ENCODE measurements at regions not wholly inside any gene's neighbourhood (a gene's known extent, or its start where the extent isn't known, plus 50 kb on each side); places are given as distances from the start of the nearest gene placed in this dataset.
"Not testable (repeated sequence)": the region's sequence is repeated elsewhere in the genome, so short reads cannot be mapped to it uniquely, and the experiment has no call there.

DNA sequence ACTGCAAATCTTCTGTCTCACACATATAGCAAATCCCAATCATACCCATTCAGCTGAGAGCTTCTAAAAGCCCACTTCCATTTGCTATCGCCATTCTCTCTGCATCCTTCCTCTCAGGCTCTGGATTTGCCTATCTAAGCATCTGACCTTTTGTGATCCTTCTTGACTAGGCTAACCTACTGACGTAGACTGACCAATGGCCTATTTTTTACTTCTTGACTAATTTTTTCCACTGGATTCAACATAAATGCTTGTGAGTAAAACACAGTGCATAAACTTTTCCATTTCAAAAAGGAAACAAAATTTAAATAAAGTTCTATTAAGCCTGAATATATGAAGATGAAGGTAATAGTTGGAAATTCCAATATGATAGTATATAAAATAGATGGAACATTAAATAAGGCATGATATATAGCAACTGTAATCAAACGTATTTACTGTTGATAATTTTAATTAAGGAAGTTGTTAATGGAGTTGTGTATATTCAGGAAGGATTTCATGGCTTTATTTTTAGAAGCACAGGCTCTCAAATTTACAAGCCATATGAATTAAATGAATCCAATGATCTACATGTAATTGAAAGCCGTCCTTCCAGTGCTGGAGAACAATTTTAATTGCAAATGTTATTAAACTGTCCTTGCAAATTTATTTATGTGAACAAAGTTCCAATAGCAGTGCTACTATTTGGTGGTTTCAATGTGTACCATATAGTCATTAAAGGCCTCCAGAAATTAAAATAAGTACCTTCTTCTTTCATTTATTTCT, 918.4 kb downstream of the SORCS3 start:
- DNase-seq (ENCODE audit: extremely low read depth, low read depth), result no peak
- no peak for TF ChIP-seq CTCF (IDR thresholded peaks at IDR 0.05; ENCODE audit: low read depth, low read length, missing control alignments)
- no peak overlapping the region for H3K4me3 ChIP-seq (replicated peaks; ENCODE audit: low read depth, low read length)

- not testable (repeated sequence) for H3K4me3 ChIP-seq (replicated peaks; ENCODE audit: low read depth, low read length)
Observed at GRCh38 chr10:105550453-105550852, 909.4 kb downstream of the SORCS3 start.

DNA sequence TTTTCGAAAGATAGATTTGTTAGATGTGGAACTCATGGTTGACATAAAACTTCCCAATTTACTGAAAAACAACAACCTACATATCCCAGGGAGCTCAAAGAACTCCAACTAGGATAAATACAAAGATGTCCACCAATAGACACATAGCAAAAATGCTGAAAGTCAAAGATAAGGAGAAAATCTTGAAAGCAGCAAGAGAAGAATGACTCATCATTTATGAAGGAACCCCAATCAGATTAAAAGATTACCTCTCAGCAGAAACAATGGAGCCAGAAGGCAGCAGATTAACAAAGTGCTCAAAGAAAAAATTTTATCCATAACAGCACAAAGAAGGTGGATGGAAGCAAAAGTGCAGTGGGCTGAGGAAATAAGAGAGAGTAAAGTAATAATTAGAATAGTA, 908.6 kb downstream of the SORCS3 start:
- no peak overlapping the region for H3K4me3 ChIP-seq (replicated peaks; ENCODE audit: low read depth, low read length)
- DNase-seq (ENCODE audit: extremely low read depth, low read depth), result no peak
- TF ChIP-seq CTCF (IDR thresholded peaks at IDR 0.05; ENCODE audit: low read depth, low read length, missing control alignments), result no peak

More at GRCh38 chr10:105550453-105550852, 909.4 kb downstream of the SORCS3 start:
- DNase-seq (ENCODE audit: extremely low read depth, low read depth), result not testable (repeated sequence)

GRCh38 chr10:105545101-105545500, 904.0 kb downstream of the SORCS3 start:
- DNase-seq (ENCODE audit: extremely low read depth, low read depth), result no peak
- no peak overlapping the region for H3K4me3 ChIP-seq (replicated peaks; ENCODE audit: low read depth, low read length)
- TF ChIP-seq CTCF (IDR thresholded peaks at IDR 0.05; ENCODE audit: low read depth, low read length, missing control alignments), result no peak

DNA sequence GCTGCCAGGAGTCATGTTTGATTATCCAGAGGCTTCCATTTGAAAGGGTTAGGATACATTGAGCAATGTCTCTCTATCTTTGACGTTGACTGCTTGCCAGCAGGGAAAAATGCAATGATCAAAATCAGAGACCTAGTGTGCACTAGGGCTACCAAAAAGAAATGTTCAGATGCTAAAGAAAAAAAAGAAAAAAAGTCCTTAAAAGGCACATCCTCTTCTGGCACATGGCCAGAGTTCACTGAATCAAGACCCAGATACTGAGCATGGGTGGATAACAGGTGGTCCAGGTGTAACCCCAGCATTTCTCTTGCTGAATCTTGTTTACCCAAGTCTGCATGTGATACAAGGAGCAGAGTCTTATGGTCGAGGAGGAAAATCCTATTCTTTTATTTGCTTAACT, 899.3 kb downstream of the SORCS3 start:
- TF ChIP-seq CTCF (IDR thresholded peaks at IDR 0.05; ENCODE audit: low read depth, low read length, missing control alignments), result no peak
- no peak overlapping the region for H3K4me3 ChIP-seq (replicated peaks; ENCODE audit: low read depth, low read length)
- no peak for DNase-seq (ENCODE audit: extremely low read depth, low read depth)

DNA sequence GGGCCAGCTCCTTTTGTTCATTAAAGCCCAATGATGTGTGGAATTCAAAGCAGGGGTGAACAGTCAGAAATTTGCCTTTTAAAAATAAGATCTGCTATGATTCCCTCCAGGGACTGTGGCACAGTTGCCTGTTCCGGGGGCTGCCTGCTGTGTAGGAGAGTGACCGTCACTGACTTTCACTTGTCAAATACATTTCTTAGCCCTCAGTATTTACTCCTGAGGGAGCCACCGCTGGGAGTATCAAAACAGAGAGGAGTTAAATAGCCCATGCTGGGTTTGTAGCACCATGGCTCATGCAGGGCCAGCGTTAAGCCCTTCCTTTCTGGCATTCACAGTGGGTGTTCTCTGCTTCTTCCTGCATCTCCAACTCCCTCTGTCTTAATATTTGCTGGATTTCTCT, 897.8 kb downstream of the SORCS3 start:
- TF ChIP-seq CTCF (IDR thresholded peaks at IDR 0.05; ENCODE audit: low read depth, low read length, missing control alignments), result no peak
- H3K4me3 ChIP-seq (replicated peaks; ENCODE audit: low read depth, low read length), result no peak overlapping the region
- DNase-seq (ENCODE audit: extremely low read depth, low read depth), result no peak

DNA sequence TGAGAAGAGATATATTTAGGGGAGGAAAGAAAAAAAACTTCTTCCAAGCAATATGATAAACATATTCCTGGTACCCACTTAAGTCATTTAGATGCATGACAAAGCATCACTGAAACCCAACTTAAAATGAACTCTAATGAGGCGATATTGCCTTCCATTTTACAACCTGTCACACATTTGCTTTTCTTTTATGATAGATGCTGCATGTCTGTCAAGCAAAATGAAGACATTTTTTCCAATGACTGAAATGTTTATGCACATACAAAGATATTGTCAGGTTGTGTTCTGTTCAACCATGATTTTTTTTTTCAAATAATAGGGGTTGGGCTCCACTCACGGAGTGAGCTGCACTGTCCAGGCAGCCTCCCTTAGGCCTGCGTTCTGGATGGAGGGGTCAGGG, 894.4 kb downstream of the SORCS3 start:
- no peak for TF ChIP-seq CTCF (IDR thresholded peaks at IDR 0.05; ENCODE audit: low read depth, low read length, missing control alignments)
- H3K4me3 ChIP-seq (replicated peaks; ENCODE audit: low read depth, low read length), result no peak overlapping the region
- DNase-seq (ENCODE audit: extremely low read depth, low read depth), result no peak

Data from HFF-Myc (cell line).